CD4-positive, alpha-beta T cell treated with Interleukin-10 for 1 hour (primary cell): ENCODE measurements at regions not wholly inside any gene's neighbourhood (a gene's known extent, or its start where the extent isn't known, plus 50 kb on each side); places are given as distances from the start of the nearest gene placed in this dataset.
"Not testable (repeated sequence)": the region's sequence is repeated elsewhere in the genome, so short reads cannot be mapped to it uniquely, and the experiment has no call there.

ENCODE experiments used
- DNase-seq: peaks from one replicate; pipeline ENCODE4 v3.0.0-alpha.2; 2020

DNA sequence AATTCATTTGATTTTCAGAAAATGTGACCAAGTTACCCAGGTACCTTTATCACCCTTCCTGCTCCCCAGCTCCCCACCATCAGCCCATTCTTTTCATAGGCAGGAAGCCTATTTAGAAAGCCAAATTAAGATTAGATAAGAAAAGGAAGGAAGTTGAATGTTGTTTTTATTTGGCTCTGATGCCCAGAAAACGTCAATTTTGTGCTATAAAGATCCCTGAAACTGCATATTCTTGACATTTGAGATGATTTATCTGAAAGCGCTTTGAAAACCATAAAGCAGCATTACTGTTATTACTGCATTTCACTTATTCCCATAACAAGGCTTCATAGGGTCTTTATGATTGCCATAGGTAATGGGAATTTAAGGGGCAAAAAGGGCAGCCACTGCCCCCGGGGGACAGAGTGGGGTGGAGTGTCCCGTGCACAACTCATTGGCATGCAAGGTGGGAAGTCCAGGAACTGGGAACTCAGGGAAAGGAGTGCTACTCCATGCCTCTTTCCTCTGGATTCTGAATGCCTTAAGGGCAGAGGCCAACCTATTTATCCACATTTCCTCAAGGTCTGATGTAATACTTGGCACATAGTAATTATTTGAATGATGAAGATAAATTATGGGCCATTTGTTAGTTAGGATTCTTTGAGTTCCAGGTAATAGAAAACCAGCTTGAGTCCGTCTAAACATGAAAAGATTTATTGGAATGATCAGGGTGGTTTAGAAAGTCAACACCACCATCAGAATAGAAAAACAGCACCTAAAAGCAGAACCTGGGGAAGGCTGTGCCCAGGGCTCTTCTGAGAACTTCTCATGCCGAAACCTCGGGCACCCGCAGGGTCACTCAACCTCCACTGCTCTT is 100.6 kb upstream of the ELMO1 start:
- no peak for DNase-seq

DNA sequence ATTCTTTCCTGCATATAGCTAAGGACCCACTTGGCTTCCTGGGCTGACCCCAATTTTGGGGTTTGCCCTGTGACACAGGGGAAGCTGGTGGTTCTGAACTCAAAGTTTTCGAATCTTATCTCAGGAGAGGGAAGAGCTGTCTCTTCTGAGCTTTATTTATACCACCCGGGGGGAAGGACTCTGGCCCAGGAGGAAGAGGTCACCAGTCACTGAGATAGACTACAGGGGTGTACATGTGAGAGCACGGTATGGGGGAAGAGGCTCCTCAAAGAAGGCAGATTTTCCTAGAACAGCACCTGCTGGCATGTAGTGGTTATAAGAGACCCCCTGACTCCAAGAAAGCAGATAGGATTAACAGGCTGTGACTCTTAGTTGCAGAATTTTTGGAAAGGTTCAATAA is 101.8 kb upstream of the ELMO1 start:
- DNase-seq: no peak

DNA sequence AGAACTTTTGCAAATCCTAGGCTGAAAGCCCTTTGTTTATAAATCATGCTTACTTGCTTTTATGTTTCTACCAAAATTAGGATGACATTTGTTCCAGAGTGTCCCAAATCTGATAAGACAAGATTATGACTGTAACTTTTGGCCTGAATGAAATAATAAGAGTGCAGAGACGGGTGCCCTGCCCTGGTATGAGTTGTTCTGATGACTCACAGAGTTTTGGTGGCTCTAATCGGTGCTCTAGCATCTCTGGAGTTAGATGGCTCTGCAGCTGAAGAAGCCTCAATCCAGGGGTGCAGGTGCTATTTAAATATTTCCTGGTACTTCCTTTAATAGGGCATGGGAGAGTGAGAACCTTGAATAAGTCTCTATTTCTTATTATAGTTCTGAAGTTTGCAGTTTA is 102.2 kb upstream of the ELMO1 start:
- DNase-seq: no peak

DNA sequence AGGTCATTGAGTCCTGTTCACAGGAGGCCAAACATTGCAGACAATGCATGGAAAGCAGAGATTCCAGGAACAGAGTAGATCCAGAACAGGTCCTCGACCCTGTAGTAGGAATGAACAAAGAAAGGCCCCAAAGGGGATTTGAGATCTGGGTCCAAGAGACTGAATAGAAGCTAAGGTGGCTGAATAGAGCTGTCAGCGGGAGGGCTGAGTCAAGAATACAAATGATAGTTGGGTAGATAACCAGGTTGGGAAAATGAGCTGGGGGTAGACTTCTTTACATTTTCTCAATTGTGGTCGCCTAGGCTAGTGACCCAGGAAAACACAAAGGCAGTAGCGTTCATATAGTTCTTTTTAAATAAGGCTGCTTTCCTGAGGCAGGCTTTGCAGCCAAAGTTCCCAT is 103.4 kb upstream of the ELMO1 start:
- no peak for DNase-seq

DNA sequence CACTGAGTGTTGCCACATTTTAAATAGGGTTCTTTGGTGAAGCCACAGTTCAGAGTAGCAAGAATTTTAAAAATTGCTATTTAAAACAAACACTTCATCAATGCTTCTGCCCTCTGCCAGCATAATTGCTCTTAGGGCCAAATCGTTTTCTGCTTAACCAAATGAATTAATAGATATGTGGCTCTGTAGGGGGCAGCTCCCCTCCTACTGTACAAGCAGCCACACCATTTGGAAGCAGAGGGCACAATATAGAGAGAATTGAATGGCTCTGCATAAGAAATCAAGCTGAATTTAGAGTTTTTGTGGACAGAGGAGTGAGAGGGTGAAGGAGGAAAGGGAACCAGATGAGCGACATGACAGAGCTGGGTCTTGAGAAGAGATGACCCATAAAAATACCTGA is 103.8 kb upstream of the ELMO1 start:
- DNase-seq: not testable (repeated sequence)

DNA sequence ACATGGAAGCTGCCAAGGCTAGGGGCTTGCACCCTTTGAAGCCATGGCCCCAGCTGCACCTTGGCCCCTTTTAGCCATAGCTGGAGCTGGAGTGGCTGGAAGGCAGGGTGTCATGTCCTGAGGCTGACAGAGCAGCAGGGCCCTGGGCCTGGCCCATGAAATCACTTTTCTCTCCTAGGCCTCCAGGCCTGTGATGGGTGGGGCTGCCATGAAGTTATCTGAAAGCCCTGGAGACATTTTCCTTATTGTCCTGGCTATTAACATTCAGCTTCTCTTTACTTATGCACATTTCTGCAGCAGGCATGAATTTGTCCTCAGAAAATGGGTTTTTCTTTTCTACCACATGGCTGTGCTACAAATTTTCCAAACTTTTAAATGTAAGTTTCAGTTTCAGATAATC is 106.9 kb upstream of the ELMO1 start:
- DNase-seq: no peak

DNA sequence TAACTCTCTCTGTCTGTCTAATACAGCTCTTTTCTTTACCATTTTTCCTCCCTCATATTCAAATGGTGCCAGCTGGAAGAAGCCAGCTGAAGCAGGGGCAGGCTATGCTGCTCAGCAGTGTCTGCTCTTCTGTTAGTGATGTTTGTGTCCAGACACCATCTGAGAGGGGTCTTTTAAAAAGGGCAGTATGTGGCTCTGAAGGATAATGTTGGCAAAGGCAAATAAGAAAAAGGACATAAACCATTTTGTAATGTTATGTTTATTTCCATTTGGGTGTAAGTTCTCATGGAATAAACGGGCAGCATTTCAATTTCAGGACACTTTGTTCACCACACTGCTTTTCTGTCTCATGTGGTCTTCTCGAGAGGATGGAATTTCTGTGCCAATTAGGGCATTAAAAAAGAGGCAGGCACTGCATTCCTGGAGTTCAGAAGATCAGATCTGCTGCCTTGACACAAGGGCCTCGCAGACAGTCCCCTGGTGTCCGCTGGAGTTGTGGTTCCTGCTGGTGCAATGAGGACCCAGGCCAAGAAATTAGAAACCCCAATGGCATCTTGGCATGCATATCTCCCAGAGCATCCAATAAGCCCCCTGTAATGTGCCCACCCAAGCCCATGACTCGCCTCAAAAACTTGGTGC is 109.0 kb upstream of the ELMO1 start:
- no peak for DNase-seq

DNA sequence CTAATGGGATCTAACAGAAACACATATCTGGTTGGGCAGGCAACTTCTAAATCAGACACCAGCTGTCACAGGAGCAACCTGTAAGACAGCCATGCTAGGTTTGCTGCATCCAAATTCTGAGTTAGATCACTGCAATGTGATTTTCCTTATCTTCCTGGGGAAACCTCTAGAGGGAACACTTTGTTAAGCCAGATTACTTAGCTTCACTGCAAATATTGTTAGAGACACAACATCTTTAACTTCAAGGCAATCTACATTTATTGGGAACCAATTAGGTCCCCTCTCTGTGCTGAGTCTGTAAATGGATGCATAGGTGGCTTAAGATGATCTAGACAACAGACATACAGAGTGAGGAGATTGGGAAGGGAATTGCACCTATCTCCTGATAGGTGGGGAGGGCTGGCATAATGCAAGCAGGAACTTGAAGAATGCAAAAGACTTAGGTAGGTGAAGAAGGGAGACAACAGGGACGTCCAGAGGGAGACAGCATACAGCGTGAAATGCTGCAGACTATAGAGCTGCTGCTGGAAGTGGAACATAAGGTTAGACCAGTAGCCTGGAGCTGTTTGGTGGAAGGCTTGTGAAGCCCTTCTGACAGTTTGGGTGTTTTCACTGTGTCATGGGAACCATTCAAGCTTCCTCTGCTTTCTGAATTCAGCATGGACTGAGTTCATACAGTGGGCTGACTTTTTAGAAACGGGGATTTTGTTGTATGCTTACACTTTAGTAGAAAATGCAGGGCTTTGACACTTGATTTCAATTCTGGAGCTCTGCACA is 109.8 kb upstream of the ELMO1 start:
- DNase-seq: no peak

DNA sequence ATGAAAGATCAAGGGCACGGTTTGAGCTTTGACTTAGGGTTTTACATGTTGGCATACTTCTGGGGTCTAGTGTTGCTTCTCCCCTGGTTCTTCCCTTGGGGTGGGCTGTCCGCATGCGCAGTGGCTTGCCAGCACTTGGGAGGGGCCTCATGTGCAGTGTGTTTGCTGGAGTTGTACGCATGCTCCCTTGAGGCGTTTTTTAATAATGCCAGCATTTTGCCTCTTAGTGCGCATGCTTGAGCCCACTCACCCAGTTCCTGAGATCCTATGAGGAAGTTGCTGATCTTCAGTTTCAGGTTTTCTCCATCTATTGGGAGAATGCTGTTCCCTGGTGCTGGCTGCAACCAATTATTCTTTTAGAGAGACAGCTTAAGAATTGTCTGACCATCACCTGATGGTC is 113.4 kb upstream of the GPR141 start:
- DNase-seq: no peak

DNA sequence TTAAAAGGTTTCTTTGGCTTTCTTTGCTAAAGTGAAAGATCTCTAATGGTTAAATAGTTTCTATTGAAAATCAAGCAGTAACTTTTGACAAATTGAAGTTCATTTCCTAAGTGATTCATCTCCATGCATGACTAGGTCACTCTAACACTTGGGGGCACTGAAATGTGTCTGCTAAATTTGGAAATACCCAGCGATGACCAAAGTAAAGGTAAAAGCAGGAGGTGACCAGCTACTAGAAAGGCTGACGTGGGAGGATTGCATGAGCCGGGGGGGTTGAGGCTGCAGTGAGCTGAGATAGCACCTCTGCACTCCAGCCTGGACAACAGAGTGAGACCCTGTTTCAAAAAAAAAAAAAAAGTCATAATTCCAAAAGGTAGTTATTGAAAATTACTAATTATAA is 111.8 kb upstream of the GPR141 start:
- no peak for DNase-seq

DNA sequence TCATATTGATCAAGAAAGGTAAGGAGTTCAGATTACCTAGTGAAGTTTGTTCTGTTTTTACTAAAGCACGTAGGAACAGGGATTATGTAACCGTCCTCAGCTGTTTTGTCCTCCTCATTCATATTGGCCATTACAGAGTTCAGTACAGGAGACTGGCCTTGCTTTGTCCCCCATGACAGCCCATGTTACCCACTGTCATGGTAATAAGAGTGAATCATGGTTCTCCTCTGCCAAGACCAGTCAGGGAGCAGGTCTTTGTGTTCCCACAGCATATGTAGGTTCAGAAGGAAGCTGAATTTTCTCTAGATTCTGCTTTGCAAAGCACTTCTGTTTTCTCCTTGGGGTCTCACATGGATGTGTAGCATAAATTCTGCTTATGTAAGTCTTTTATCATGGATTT is 106.2 kb upstream of the GPR141 start:
- DNase-seq: no peak

DNA sequence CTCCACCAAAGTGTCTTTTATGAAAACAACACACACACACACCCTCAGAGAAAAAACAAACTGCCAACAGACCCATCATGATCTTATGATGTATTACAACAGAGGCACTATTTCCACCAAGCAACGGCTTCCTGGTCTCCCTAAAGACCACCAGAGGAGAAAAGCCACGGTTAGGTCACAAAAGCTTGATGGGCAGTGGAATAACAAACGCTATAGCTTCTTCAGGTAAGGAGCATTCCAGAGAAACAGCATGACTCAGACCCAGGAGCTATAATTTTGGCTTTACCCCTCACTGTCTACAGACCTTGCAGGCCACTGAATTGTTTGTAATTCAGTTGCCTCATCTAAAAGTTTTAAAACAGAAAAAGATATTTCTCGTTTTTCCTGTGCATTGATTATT is 105.7 kb upstream of the GPR141 start:
- no peak for DNase-seq

DNA sequence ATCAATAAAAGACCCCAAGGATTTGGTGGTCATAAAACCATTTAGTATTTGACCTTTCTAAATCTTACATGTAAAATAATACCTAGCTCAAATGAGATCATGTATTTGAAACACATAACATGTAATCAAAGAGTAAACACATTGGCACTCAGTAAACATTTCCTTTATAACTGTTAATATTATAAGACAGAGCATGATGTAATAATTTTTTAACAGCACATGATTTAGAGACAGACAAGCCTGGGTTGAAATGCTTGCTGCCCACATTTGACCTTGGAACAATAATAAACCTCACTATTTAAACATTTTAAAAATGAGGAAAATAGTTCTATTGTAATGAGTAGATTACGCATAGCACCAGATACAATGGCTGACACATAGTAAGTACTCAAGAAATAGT is 105.2 kb upstream of the GPR141 start:
- no peak for DNase-seq

DNA sequence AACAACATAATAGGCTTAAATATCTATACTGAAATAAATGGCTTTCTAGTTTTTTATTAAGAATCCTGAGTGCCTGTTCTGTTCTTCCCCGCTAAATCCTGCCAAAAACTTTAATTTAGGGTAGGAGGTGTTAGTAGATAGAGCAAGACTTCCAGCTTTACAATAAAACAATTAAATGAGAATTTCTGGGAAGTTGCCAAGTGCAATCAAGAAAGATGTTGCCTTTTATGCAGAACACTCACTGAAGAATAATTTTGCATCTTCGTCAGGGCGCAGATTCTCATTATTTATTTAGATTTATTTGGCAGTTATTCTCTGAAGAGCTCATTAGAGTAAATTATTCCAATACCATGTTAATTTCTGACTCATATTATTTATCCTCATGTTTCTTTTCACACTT is 103.2 kb upstream of the GPR141 start:
- no peak for DNase-seq

DNA sequence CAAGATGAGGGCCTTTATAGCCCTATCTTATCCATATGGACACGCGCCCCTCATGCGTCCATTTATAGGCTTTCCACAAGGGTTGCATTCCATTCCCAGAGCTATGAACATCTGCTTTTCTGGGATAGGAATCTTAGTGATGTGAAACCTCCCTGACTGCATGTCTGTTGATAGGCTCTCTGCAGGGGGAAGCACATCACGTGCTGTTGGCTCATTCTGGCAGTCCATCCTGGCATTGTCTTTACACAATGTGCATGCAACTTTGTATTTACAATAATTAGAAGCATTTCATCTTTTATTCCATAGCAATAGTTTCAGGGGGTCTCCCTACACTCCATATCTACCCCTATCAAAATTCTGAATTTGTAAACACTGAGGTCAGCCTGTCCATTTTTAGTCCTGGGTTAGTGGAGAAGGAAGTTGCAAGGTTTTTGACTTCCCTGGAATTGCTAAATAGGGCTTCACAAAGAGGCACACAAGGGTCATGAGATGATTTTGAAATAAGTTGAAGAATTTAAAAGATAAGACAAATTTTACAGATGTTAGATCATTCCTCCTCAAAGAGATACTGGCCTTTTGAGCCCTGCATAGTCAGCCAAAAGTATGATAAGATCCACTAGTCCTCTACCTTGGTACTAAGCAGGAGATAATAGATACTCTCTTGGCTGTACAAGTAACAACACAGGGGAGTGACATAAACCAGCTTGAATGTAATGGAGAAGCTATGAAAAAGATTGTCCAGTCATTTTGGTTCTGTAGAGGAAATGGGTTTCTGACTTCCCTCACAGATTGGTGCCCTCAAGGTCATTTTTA is 98.7 kb upstream of the GPR141 start:
- not testable (repeated sequence) for DNase-seq

DNA sequence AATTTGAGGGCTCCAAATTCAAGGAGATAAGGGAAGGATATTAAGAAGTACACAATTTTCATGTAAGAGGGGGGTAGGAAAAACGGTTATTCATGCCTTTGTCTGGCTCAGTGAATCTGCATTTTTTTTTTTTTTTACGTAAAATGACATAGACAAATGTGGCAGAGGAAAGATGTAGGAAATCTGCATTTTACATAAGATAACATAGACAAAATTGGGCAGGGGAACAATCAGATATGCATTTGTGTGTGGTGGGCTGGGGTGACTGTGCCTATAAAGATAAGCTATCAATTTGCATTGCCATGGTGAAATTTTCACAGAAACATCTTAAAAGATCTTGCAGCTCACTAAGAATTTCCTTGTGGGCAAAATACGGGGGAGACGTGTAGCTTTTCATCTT is 92.7 kb upstream of the GPR141 start:
- no peak for DNase-seq

DNA sequence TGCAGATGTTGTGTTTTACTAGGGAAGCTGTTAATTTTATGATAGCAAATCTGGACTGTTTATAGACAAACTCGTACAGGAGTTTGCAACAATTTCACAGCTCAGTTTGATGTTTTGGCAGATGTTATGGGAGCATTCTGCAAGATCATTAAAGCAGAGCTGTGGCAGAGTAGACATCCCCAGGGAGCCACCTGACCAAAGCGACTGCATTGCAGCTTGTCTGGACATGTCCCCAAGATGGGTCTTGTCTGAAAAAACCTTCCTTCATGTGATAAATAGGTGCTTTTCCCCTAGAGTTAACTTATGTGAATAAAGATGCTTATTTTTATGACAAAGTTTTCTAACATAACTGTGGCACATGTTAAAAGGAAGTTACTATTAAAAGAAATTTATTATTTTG is 91.2 kb upstream of the GPR141 start:
- no peak for DNase-seq

DNA sequence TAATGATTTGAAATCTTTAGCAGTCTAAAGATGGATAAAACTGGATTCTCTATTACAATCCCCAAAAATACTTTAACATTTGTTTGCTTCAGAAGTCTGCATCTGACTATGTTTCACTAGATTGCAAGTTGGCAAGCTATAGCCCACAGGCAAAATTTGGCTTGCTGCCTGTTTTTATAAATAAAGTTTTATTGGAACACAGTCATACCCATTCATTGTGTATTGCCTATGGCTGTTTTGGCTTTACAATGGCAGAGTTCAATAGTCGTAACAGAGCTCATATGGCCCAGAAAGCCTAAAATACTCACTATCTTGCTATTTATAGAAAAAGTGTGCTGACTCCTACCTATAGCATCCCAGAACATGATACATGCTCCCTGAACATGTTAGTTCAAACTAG is 89.0 kb upstream of the GPR141 start:
- no peak for DNase-seq

DNA sequence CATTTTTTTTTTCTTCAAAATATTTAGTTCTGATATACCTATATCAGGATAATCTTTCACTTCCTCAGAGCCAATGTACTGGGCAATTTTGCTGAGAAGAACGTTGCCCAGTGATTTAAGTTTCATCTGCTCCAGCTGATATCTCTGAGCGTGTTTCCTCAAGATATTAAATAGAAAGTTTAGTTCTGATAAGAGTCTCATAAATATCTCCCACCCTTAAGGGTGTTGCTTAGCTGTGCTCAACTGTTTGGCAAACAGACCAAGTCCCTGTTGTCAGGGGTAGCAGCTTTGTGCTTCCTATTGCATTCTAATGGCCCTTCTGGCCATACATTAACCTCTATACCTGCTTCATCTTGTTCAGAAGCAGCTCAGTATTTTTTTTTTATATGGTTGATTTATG is 84.7 kb upstream of the GPR141 start:
- DNase-seq: no peak

DNA sequence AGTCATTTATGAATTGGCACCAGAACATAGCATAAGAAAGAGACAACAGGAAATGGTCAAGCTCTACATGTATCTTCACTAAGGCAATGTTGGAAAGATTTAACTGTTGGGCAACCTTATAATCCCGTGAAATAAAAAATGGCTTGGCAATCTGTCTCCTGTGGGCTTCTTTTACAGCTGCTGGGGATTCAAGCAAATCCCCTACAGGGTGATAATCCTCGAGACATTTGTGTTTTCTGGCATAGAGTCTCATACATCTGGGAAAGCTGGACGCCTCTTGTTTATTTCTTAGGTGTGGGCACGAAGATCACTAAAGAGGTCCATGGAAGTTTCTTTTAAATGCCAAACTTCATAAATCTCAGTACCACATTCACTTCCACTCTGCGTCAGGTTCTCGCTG is 82.2 kb upstream of the GPR141 start:
- DNase-seq: no peak

DNA sequence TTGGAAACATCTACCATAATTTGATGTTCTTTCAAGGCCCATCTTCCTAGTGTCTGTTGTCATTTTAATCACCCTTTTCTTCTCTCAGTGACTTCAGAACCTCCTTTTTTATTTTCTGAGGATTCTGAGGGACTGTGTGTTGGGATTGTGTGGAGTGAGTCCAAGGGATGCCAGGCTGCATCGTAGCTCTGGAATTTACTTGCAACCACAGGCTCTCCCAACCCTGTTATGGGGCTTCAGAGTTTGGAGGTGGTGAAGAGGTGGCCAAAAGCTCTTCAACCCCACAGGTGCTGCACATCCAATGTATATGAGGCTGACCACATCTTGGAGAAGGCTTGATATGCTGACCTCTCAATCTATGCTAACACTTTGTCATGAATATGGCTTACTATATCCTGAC is 79.5 kb upstream of the GPR141 start:
- no peak for DNase-seq

DNA sequence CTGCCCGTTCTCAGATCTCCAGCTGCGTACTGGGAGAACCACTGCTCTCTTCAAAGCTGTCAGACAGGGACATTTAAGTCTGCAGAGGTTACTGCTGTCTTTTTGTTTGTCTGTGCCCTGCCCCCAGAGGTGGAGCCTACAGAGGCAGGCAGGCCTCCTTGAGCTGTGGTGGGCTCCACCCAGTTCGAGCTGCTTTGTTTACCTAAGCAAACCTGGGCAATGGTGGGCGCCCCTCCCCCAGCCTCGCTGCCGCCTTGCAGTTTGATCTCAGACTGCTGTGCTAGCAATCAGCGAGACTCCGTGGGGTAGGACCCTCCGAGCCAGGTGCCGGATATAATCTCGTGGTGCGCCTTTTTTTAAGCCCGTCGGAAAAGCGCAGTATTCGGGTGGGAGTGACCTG is 66.2 kb upstream of the GPR141 start:
- DNase-seq: not testable (repeated sequence)

DNA sequence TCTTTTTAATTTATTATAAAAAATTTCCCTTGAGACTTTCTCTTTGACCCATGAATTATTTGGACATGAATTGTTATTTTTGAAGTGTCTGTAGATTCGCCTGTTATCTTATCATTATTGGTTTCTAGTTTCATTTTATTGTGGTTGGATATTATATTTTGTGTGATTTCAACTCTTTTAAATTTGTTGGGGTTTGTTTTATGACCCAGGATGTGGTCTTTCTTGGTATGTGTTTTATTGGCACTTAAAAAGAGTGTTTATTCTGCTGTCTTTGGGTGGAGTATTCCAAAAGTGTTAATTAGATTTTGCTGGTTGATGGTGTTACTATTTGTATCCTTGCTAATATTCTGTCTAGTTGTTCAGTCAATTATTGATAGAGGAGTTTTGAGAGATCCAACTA is 50.5 kb upstream of the GPR141 start:
- DNase-seq: peak; percentile 3
